Body of pancreas (tissue), 4 donors: ENCODE measurements at regions not wholly inside any gene's neighbourhood (a gene's known extent, or its start where the extent isn't known, plus 50 kb on each side); places are given as distances from the start of the nearest gene placed in this dataset.

ENCODE experiments used
- POLR2A ChIP-seq, 3 donors: fragments of 450-650 bp; IDR thresholded peaks; one replicate each; pipeline ENCODE4 v1.6.1; 2016; ENCODE audit warnings: antibody characterized with exemption in 3 of 3, mild to moderate bottlenecking in 2 of 3
- TF ChIP-seq, protein P1 (sequence below), 7 experiments: fragments of 450-650 bp in 4 of 7; fragments of 200-600 bp in 3 of 7; sonication (generic) in 3 of 7; IDR thresholded peaks; one replicate each; pipeline ENCODE4 v1.5.1; 2016 to 2019; ENCODE audit warnings: antibody characterized with exemption in 7 of 7

DNA sequence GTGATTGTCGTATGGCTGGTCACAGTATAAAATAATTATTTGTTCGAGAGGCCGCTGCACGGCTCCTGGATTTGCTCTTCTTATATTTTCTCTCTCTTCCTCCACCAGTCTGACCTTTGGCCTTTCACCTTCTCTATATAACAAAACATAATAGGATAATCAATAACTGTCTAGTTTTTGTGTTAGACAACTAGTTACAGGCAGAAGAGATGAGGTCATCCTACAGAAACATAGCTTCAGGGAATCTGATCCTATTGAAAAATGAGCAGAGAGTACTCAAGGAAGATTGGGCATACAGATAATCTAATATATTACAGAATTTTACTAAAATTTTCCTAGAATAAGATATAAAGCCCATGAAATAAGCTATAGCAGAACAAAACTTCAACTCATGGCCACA is 731.3 kb upstream of the SLC39A10 start:
- TF ChIP-seq, protein P1, sequence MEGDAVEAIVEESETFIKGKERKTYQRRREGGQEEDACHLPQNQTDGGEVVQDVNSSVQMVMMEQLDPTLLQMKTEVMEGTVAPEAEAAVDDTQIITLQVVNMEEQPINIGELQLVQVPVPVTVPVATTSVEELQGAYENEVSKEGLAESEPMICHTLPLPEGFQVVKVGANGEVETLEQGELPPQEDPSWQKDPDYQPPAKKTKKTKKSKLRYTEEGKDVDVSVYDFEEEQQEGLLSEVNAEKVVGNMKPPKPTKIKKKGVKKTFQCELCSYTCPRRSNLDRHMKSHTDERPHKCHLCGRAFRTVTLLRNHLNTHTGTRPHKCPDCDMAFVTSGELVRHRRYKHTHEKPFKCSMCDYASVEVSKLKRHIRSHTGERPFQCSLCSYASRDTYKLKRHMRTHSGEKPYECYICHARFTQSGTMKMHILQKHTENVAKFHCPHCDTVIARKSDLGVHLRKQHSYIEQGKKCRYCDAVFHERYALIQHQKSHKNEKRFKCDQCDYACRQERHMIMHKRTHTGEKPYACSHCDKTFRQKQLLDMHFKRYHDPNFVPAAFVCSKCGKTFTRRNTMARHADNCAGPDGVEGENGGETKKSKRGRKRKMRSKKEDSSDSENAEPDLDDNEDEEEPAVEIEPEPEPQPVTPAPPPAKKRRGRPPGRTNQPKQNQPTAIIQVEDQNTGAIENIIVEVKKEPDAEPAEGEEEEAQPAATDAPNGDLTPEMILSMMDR (IDR thresholded peaks at IDR 0.05): no peak
- no peak for TF ChIP-seq POLR2A (IDR thresholded peaks at IDR 0.05)
